MM.1S (cell line): ENCODE measurements at regions not wholly inside any gene's neighbourhood (a gene's known extent, or its start where the extent isn't known, plus 50 kb on each side); places are given as distances from the start of the nearest gene placed in this dataset.

Experiments
- DNase-seq: peaks from one replicate; pipeline ENCODE4 v3.0.0-alpha.2; 2015
- H2AFZ ChIP-seq: fragments of 300-600 bp; sonication (generic); 2 replicates; pipeline ENCODE4 v1.6.0; 2016; ENCODE audit warnings: antibody characterized with exemption, low read length
- H3F3A ChIP-seq: fragments of 300-600 bp; sonication (generic); 2 replicates; pipeline ENCODE4 v1.6.1; 2016; ENCODE audit warnings: mild to moderate bottlenecking, antibody characterized with exemption, low read length, moderate library complexity, mixed read lengths; ENCODE audit not compliant: insufficient read depth
- H3K27ac ChIP-seq: fragments of 300-600 bp; sonication (generic); 2 replicates; pipeline ENCODE4 v1.5.1; 2016; ENCODE audit warnings: mild to moderate bottlenecking, low read length
- H3K27me3 ChIP-seq: fragments of 300-600 bp; sonication (generic); replicated peaks from 2 replicates; pipeline ENCODE4 v1.6.0; 2016; ENCODE audit warnings: low read length; ENCODE audit not compliant: insufficient read depth
- H3K36me3 ChIP-seq: fragments of 300-600 bp; sonication (generic); replicated peaks from 2 replicates; pipeline ENCODE4 v1.6.1; 2016; ENCODE audit warnings: mild to moderate bottlenecking, low read length, mixed read lengths; ENCODE audit not compliant: insufficient read depth
- H3K4me1 ChIP-seq: fragments of 300-600 bp; sonication (generic); 2 replicates; pipeline ENCODE4 v1.6.1; 2016; ENCODE audit warnings: low read length, mixed read lengths
- H3K4me2 ChIP-seq: fragments of 300-600 bp; sonication (generic); 2 replicates; pipeline ENCODE4 v1.6.0; 2016; ENCODE audit warnings: low read depth, low read length
- H3K4me3 ChIP-seq: fragments of 300-600 bp; sonication (generic); 2 replicates; pipeline ENCODE4 v1.5.1; 2016; ENCODE audit warnings: low read length, mixed read lengths
- H3K79me2 ChIP-seq: fragments of 300-600 bp; sonication (generic); 2 replicates; pipeline ENCODE4 v1.6.1; 2016; ENCODE audit warnings: mixed run types, low read length, mixed read lengths
- H3K9ac ChIP-seq: fragments of 300-600 bp; sonication (generic); 2 replicates; pipeline ENCODE4 v1.6.1; 2016; ENCODE audit warnings: low read length, mixed read lengths
- H3K9me2 ChIP-seq: fragments of 300-600 bp; sonication (generic); replicated peaks from 2 replicates; pipeline ENCODE4 v1.6.1; 2016; ENCODE audit warnings: mild to moderate bottlenecking, low read length, mixed read lengths; ENCODE audit not compliant: insufficient read depth
- H3K9me3 ChIP-seq: fragments of 300-600 bp; sonication (generic); replicated peaks from 2 replicates; pipeline ENCODE4 v1.6.1; 2016; ENCODE audit warnings: mild to moderate bottlenecking, low read length, mixed read lengths; ENCODE audit not compliant: insufficient read depth
- H4K20me1 ChIP-seq: fragments of 300-600 bp; sonication (generic); 2 replicates; pipeline ENCODE4 v1.6.1; 2016; ENCODE audit warnings: mild to moderate bottlenecking, low read length, moderate library complexity, mixed read lengths; ENCODE audit not compliant: insufficient read depth
- CTCF ChIP-seq: fragments of 300-600 bp; sonication (generic); IDR thresholded peaks from 2 replicates; pipeline ENCODE4 v1.5.1; 2016; ENCODE audit warnings: antibody characterized with exemption, low read length, mixed read lengths
- EZH2 ChIP-seq: fragments of 300-600 bp; sonication (generic); optimal IDR thresholded peaks from 2 replicates; pipeline ENCODE3; 2017; ENCODE audit warnings: low read depth, mild to moderate bottlenecking, antibody characterized with exemption, low read length, mixed read lengths
- EZH2phosphoT487 ChIP-seq: fragments of 300-600 bp; sonication (generic); IDR thresholded peaks from 2 replicates; pipeline ENCODE4 v1.6.1; 2018; ENCODE audit warnings: antibody characterized with exemption, low read length

DNA sequence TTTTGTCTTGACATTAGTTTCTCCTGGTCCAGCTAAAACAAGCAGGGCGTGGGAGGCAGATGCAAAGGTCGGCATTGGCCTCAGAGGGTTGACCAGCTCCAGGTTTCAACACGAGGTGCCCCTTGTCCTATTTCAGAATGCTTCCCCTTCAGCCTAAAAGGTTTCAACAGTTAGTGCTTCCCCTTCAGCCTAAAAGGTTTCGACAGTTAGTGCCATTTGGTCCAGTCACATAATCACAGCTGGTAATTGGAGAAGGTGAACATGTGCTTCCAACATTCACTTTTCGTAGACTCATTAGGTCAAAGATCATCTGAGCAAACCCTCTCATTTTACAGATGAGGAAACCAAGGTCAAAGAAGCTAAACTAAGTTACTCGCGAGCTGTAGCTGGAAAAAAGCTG, 270.3 kb upstream of the MAP3K1 start:
- DNase-seq, result no peak
- Histone ChIP-seq H3K27me3 (no peaks in the 10 kb centered on the region), H3K9me2 (no peaks in the 10 kb centered on the region), H4K20me1 (no peaks in the 10 kb centered on the region), H2AFZ (no peak overlapping the region), H3K9ac (no peak overlapping the region), H3K4me3 (no peak overlapping the region), H3K4me2 (no peak overlapping the region), H3K79me2 (no peaks in the 10 kb centered on the region), H3K36me3 (no peaks in the 10 kb centered on the region), H3K9me3 (no peaks in the 10 kb centered on the region), H3F3A (no peaks in the 10 kb centered on the region), H3K27ac (no peak overlapping the region), H3K4me1 (no peaks in the 10 kb centered on the region)
- TF ChIP-seq EZH2 (no peak), EZH2phosphoT487 (no peak), CTCF (no peak)

- Histone ChIP-seq H3K9me2 (no peaks in the 10 kb centered on the region), H3K27ac (no peak overlapping the region), H3K4me3 (no peak overlapping the region), H3K9ac (no peak overlapping the region), H4K20me1 (no peaks in the 10 kb centered on the region), H3K4me2 (no peak overlapping the region), H2AFZ (no peak overlapping the region), H3K4me1 (no peaks in the 10 kb centered on the region), H3F3A (no peaks in the 10 kb centered on the region), H3K79me2 (no peaks in the 10 kb centered on the region), H3K9me3 (no peaks in the 10 kb centered on the region), H3K27me3 (no peaks in the 10 kb centered on the region), H3K36me3 (no peaks in the 10 kb centered on the region)
- no peak for DNase-seq
- TF ChIP-seq EZH2 (no peak), EZH2phosphoT487 (no peak), CTCF (no peak)
Observed at GRCh38 chr5:56543441-56544388, 271.6 kb upstream of the MAP3K1 start.

DNA sequence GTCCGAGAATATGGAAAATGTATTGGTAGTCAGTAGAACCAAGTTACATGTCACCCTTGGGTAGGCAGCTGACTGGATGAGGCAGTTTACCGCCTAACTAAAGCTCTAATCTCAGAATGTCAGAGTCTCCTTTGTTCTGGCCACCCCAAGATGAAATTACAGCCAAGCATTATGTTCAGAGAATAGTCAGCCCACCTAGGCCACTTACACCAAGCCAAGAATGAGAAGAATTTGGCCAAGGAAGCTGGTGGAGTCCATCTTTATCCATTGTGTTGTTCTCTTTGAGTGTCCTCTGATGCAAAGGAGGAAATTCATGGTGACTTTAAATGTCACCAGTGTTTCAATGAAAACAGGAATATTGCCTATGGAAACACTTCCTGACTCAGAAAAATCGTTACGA, 275.1 kb upstream of the MAP3K1 start:
- DNase-seq, result no peak
- Histone ChIP-seq H3F3A (no peaks in the 10 kb centered on the region), H3K27ac (no peak overlapping the region), H4K20me1 (no peaks in the 10 kb centered on the region), H3K4me3 (no peak overlapping the region), H3K4me2 (no peak overlapping the region), H3K79me2 (no peaks in the 10 kb centered on the region), H3K27me3 (no peaks in the 10 kb centered on the region), H2AFZ (no peak overlapping the region), H3K9ac (no peak overlapping the region), H3K9me3 (no peaks in the 10 kb centered on the region), H3K4me1 (no peaks in the 10 kb centered on the region), H3K9me2 (no peaks in the 10 kb centered on the region), H3K36me3 (no peaks in the 10 kb centered on the region)
- TF ChIP-seq EZH2 (no peak), EZH2phosphoT487 (no peak), CTCF (no peak)
